ENCODE measurements at regions not wholly inside any gene's neighbourhood (a gene's known extent, or its start where the extent isn't known, plus 50 kb on each side); places are given as distances from the start of the nearest gene placed in this dataset.
"Not testable (repeated sequence)": the region's sequence is repeated elsewhere in the genome, so short reads cannot be mapped to it uniquely, and the experiment has no call there.

- Histone ChIP-seq H3K9me2 (ENCODE audit: insufficient read depth) (no peaks in the 10 kb centered on the region), H2AFZ (no peak overlapping the region), H4K20me1 (replicated peaks; ENCODE audit: insufficient read depth) (no peaks in the 10 kb centered on the region), H3K4me2 (no peak overlapping the region), H3K27ac (ENCODE audit: low read depth) (no peak overlapping the region), H3K4me1 (ENCODE audit: insufficient read depth) (no peaks in the 10 kb centered on the region), H3K4me3 (no peak overlapping the region), H3K79me2 (replicated peaks; ENCODE audit: insufficient read depth) (no peaks in the 10 kb centered on the region), H3K36me3 (ENCODE audit: insufficient read depth) (no peaks in the 10 kb centered on the region), H3F3A (replicated peaks; ENCODE audit: low read depth) (no peaks in the 10 kb centered on the region), H3K27me3 (ENCODE audit: insufficient read depth) (no peaks in the 10 kb centered on the region)
- no peaks in the 10 kb centered on the region for H3K36me3 Mint-ChIP-seq (ENCODE audit: low read depth)
- ATAC-seq = no peak
- H3K4me1 Mint-ChIP-seq = no peaks in the 10 kb centered on the region
- no peak for DNase-seq (ENCODE audit: low spot score)
- TF ChIP-seq ETS1 (IDR thresholded peaks at IDR 0.05) = no peak
- no peaks in the 10 kb centered on the region for H3K27me3 Mint-ChIP-seq (ENCODE audit: insufficient read depth, low read depth, poor library complexity)
- no peak overlapping the region for H3K4me3 Mint-ChIP-seq
- H3K27ac Mint-ChIP-seq = no peak overlapping the region
- peaks cover 14% of the 10 kb centered on the region for H3K9me3 Mint-ChIP-seq
Observed at GRCh38 chr6:155867682-155868081, 412.0 kb upstream of the NOX3 start.

- H3K4me3 Mint-ChIP-seq; H2AFZ ChIP-seq; H3K4me3 ChIP-seq; ATAC-seq; H3K27me3 ChIP-seq (ENCODE audit: insufficient read depth); H3K36me3 ChIP-seq (ENCODE audit: insufficient read depth); H3K4me1 Mint-ChIP-seq; H3K36me3 Mint-ChIP-seq (ENCODE audit: low read depth); H3K4me2 ChIP-seq; H3K27ac ChIP-seq (ENCODE audit: low read depth); DNase-seq (ENCODE audit: low spot score); H3F3A ChIP-seq (replicated peaks; ENCODE audit: low read depth); H3K79me2 ChIP-seq (replicated peaks; ENCODE audit: insufficient read depth); H3K27me3 Mint-ChIP-seq (ENCODE audit: insufficient read depth, low read depth, poor library complexity); H4K20me1 ChIP-seq (replicated peaks; ENCODE audit: insufficient read depth); H3K27ac Mint-ChIP-seq; H3K9me2 ChIP-seq (ENCODE audit: insufficient read depth); H3K4me1 ChIP-seq (ENCODE audit: insufficient read depth): not testable (repeated sequence)
- H3K9me3 Mint-ChIP-seq = peaks cover 14% of the 10 kb centered on the region
Observed at GRCh38 chr6:155866676-155867390, 411.2 kb upstream of the NOX3 start.

- H3K9me2 ChIP-seq (ENCODE audit: insufficient read depth) = no peaks in the 10 kb centered on the region; the same call in 1 of the 2 replicates
- TF ChIP-seq EZH2 (IDR thresholded peaks at IDR 0.05; ENCODE audit: low read depth, unreplicated experiment) = no peak
- no peak for TF ChIP-seq STAT1 (IDR thresholded peaks at IDR 0.05; ENCODE audit: unreplicated experiment)
- no peak for TF ChIP-seq EZH2phosphoT487 (IDR thresholded peaks at IDR 0.05; ENCODE audit: unreplicated experiment)
- Mint-ChIP-seq H3K4me1 (no peaks in the 10 kb centered on the region), H3K9me3 (peaks cover 39% of the 10 kb centered on the region), H3K27me3 (ENCODE audit: insufficient read depth, low read depth, poor library complexity) (no peaks in the 10 kb centered on the region), H3K36me3 (ENCODE audit: low read depth) (peaks cover 29% of the 10 kb centered on the region), H3K4me3 (no peak overlapping the region), H3K27ac (no peak overlapping the region)
- no peak overlapping the region for H3K27ac ChIP-seq (ENCODE audit: low read depth)
- H2AFZ ChIP-seq = no peak overlapping the region
- no peaks in the 10 kb centered on the region for H3K27me3 ChIP-seq (ENCODE audit: insufficient read depth)
- H3K4me1 ChIP-seq (ENCODE audit: insufficient read depth) = no peaks in the 10 kb centered on the region
- H3K36me3 ChIP-seq (ENCODE audit: insufficient read depth) = 0 out of 2 replicates have a peak, but pooled peaks cover 8% of the 10 kb centered on the region
- H3K4me2 ChIP-seq = no peak overlapping the region
- no peak for DNase-seq (ENCODE audit: low spot score)
- no peaks in the 10 kb centered on the region for H4K20me1 ChIP-seq (replicated peaks; ENCODE audit: insufficient read depth)
- no peak overlapping the region for H3K4me3 ChIP-seq
- H3F3A ChIP-seq (replicated peaks; ENCODE audit: low read depth) = no peaks in the 10 kb centered on the region
- no peak for ATAC-seq
- H3K79me2 ChIP-seq (replicated peaks; ENCODE audit: insufficient read depth) = no peaks in the 10 kb centered on the region
Observed at GRCh38 chr6:155861821-155862220, 406.2 kb upstream of the NOX3 start.

- not testable (repeated sequence) for H3K79me2 ChIP-seq (replicated peaks; ENCODE audit: insufficient read depth); DNase-seq (ENCODE audit: low spot score); H3F3A ChIP-seq (replicated peaks; ENCODE audit: low read depth); H3K4me1 ChIP-seq (ENCODE audit: insufficient read depth); H3K4me2 ChIP-seq; H3K27me3 ChIP-seq (ENCODE audit: insufficient read depth); H4K20me1 ChIP-seq (replicated peaks; ENCODE audit: insufficient read depth); H3K4me3 ChIP-seq; H3K27ac Mint-ChIP-seq; H3K9me2 ChIP-seq (ENCODE audit: insufficient read depth); H2AFZ ChIP-seq; H3K27me3 Mint-ChIP-seq (ENCODE audit: insufficient read depth, low read depth, poor library complexity); H3K4me3 Mint-ChIP-seq; ATAC-seq; H3K27ac ChIP-seq (ENCODE audit: low read depth); H3K36me3 ChIP-seq (ENCODE audit: insufficient read depth)
- H3K36me3 Mint-ChIP-seq (ENCODE audit: low read depth) = peaks cover 29% of the 10 kb centered on the region
- H3K9me3 Mint-ChIP-seq = peaks cover 31% of the 10 kb centered on the region
- peaks cover 14% of the 10 kb centered on the region; the same call in 2 of the 3 replicates for H3K4me1 Mint-ChIP-seq
Observed at GRCh38 chr6:155858906-155859305, 403.3 kb upstream of the NOX3 start.

Data from GM23338 (cell line).